ENCODE measurements at regions not wholly inside any gene's neighbourhood (a gene's known extent, or its start where the extent isn't known, plus 50 kb on each side); places are given as distances from the start of the nearest gene placed in this dataset.

DNA sequence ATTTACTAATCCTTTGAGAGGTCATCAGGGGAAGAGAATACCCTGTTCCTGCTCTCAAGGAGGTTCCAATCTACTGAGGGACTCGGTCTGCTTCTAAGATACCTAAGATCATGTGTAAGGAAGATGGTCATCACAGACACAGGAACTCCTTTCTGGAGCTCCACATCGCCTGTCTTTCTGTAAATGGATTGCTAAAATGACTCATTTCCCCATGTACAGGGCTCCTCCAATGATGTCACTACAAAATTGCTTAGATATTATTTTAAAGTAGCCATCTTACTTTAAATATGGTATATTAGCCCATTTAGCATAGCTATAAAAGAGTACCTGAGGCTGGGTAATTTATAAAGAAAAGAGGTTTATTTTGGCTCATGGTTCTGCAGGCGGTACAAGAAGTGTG lies 206.1 kb upstream of the PROK2 start:
- Histone ChIP-seq H3K4me1 (ENCODE audit: control insufficient read depth, low read depth, low read length) (no peaks in the 10 kb centered on the region), H2BK15ac (replicated peaks; ENCODE audit: low read depth) (no peak overlapping the region), H3K9ac (ENCODE audit: low read length) (no peak overlapping the region), H3K23ac (ENCODE audit: low read length) (no peak overlapping the region), H4K5ac (ENCODE audit: low read length) (no peak overlapping the region), H2BK120ac (ENCODE audit: low read depth, low read length) (no peak overlapping the region), H3K4ac (ENCODE audit: low read depth, low read length) (no peak overlapping the region), H3K79me1 (ENCODE audit: low read length) (no peaks in the 10 kb centered on the region), H3K56ac (ENCODE audit: low read length) (no peak overlapping the region), H3K4me2 (ENCODE audit: low read length) (no peak overlapping the region), H2BK5ac (ENCODE audit: low read length) (no peak overlapping the region), H3K27ac (ENCODE audit: low read depth, low read length) (no peak overlapping the region), H3K4me3 (ENCODE audit: low read length) (no peak overlapping the region), H3K79me2 (ENCODE audit: control insufficient read depth, insufficient read depth, low read length) (no peaks in the 10 kb centered on the region), H3K18ac (ENCODE audit: low read length) (no peak overlapping the region), H2AK5ac (ENCODE audit: low read length) (no peak overlapping the region), H3K36me3 (ENCODE audit: control insufficient read depth, insufficient read depth, low read length) (no peaks in the 10 kb centered on the region), H3K27me3 (ENCODE audit: insufficient read depth, low read length, poor library complexity) (no peaks in the 10 kb centered on the region), H4K8ac (ENCODE audit: low read depth, low read length) (no peak overlapping the region)
- DNase-seq = no peak
- no CpG with 5 or more reads among the region's 3 CpGs for WGBS (ENCODE audit: extremely low coverage, insufficient coverage, low lambda C conversion rate)

DNA sequence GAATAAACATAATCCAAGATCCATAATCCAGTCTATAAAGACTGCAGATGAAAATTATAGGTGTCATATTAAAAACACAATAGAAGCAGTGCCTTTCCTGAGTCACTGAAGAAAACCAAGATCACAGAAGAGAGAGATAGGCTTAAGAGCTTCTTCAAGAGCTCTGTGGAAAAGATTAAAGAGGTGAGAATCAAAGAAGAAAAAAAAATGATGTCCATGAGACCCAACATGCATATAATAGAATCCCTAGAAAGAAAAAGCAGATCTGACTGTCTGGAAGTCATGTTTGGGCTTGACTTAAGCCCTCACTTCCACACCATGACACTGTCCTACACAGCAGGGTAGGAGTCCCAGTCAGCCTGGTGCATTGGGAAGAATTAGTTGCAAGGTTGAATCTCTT lies 205.6 kb upstream of the PROK2 start:
- no peaks in the 10 kb centered on the region for H3K36me3 ChIP-seq (ENCODE audit: control insufficient read depth, insufficient read depth, low read length)
- no peak overlapping the region for H3K4me3 ChIP-seq (ENCODE audit: low read length)
- H3K4ac ChIP-seq (ENCODE audit: low read depth, low read length) = no peak overlapping the region
- H3K4me2 ChIP-seq (ENCODE audit: low read length) = no peak overlapping the region
- no peak overlapping the region for H3K23ac ChIP-seq (ENCODE audit: low read length)
- no peak overlapping the region for H2BK120ac ChIP-seq (ENCODE audit: low read depth, low read length)
- no peak overlapping the region for H4K5ac ChIP-seq (ENCODE audit: low read length)
- no peak overlapping the region for H2BK5ac ChIP-seq (ENCODE audit: low read length)
- H3K56ac ChIP-seq (ENCODE audit: low read length) = no peak overlapping the region
- H4K8ac ChIP-seq (ENCODE audit: low read depth, low read length) = no peak overlapping the region
- H3K27ac ChIP-seq (ENCODE audit: low read depth, low read length) = no peak overlapping the region
- H3K18ac ChIP-seq (ENCODE audit: low read length) = no peak overlapping the region
- no peaks in the 10 kb centered on the region for H3K4me1 ChIP-seq (ENCODE audit: control insufficient read depth, low read depth, low read length)
- no peak overlapping the region for H3K9ac ChIP-seq (ENCODE audit: low read length)
- H3K79me1 ChIP-seq (ENCODE audit: low read length) = no peaks in the 10 kb centered on the region
- no peaks in the 10 kb centered on the region for H3K79me2 ChIP-seq (ENCODE audit: control insufficient read depth, insufficient read depth, low read length)
- no peaks in the 10 kb centered on the region for H3K27me3 ChIP-seq (ENCODE audit: insufficient read depth, low read length, poor library complexity)
- H2BK15ac ChIP-seq (replicated peaks; ENCODE audit: low read depth) = no peak overlapping the region
- H2AK5ac ChIP-seq (ENCODE audit: low read length) = no peak overlapping the region
- DNase-seq = no peak

DNA sequence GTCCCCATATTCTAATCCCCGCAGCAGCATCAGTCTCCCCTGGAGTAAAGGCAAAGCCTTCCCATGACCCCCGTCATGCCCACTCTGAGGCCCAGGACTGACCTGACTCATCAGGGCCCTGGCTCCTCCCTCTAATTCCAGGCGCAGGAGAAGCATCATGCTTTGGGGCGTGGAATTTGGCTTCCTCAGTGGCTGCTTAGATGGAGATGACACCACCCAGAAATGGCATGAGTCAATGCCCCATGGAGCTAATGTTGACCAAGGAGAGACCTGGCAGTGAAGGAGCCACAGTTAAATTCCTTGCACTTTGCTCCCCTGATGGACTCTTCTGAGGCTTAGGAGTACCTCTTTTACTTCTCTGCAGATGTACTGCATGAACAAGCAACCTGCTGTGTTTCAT lies 204.2 kb upstream of the PROK2 start:
- no peaks in the 10 kb centered on the region for H3K79me1 ChIP-seq (ENCODE audit: low read length)
- no peak overlapping the region for H2AK5ac ChIP-seq (ENCODE audit: low read length)
- H3K36me3 ChIP-seq (ENCODE audit: control insufficient read depth, insufficient read depth, low read length) = no peaks in the 10 kb centered on the region
- no peaks in the 10 kb centered on the region for H3K27me3 ChIP-seq (ENCODE audit: insufficient read depth, low read length, poor library complexity)
- H3K4me3 ChIP-seq (ENCODE audit: low read length) = no peak overlapping the region
- H3K56ac ChIP-seq (ENCODE audit: low read length) = no peak overlapping the region
- H3K23ac ChIP-seq (ENCODE audit: low read length) = no peak overlapping the region
- no peaks in the 10 kb centered on the region for H3K4me1 ChIP-seq (ENCODE audit: control insufficient read depth, low read depth, low read length)
- H3K18ac ChIP-seq (ENCODE audit: low read length) = no peak overlapping the region
- H4K5ac ChIP-seq (ENCODE audit: low read length) = no peak overlapping the region
- H3K79me2 ChIP-seq (ENCODE audit: control insufficient read depth, insufficient read depth, low read length) = no peaks in the 10 kb centered on the region
- H2BK15ac ChIP-seq (replicated peaks; ENCODE audit: low read depth) = no peak overlapping the region
- H4K8ac ChIP-seq (ENCODE audit: low read depth, low read length) = no peak overlapping the region
- H3K9ac ChIP-seq (ENCODE audit: low read length) = no peak overlapping the region
- peak; percentile 44 for DNase-seq
- no peak overlapping the region for H3K27ac ChIP-seq (ENCODE audit: low read depth, low read length)
- no CpG with 5 or more reads among the region's 4 CpGs for WGBS (ENCODE audit: extremely low coverage, insufficient coverage, low lambda C conversion rate)
- H3K4ac ChIP-seq (ENCODE audit: low read depth, low read length) = no peak overlapping the region
- H2BK120ac ChIP-seq (ENCODE audit: low read depth, low read length) = no peak overlapping the region
- H3K4me2 ChIP-seq (ENCODE audit: low read length) = no peak overlapping the region
- no peak overlapping the region for H2BK5ac ChIP-seq (ENCODE audit: low read length)

DNA sequence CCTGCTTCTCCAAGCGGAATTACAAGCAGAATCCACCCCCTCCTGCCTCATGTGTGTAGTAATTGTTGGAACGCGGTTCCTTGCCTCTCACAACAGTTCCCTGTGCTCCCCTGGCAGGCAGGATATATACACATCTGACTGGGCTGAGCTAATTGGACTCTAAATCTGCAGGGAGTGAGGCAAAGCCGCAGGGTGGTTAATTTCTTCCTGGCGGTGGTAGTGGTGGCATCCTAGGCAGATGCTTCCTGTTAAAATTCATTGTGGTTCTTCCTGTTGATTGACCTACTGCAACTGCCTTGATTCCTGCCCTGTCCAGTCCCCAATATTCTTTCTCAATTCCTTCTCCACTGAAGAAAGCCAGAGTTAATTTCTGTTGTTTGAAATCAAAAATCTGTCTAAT lies 202.9 kb upstream of the PROK2 start:
- Histone ChIP-seq H3K4me2 (ENCODE audit: low read length) (no peak overlapping the region), H4K5ac (ENCODE audit: low read length) (no peak overlapping the region), H2BK5ac (ENCODE audit: low read length) (no peak overlapping the region), H3K4me1 (ENCODE audit: control insufficient read depth, low read depth, low read length) (no peaks in the 10 kb centered on the region), H3K36me3 (ENCODE audit: control insufficient read depth, insufficient read depth, low read length) (no peaks in the 10 kb centered on the region), H2BK15ac (replicated peaks; ENCODE audit: low read depth) (no peak overlapping the region), H3K18ac (ENCODE audit: low read length) (no peak overlapping the region), H3K4me3 (ENCODE audit: low read length) (no peak overlapping the region), H3K56ac (ENCODE audit: low read length) (no peak overlapping the region), H2AK5ac (ENCODE audit: low read length) (no peak overlapping the region), H3K23ac (ENCODE audit: low read length) (no peak overlapping the region), H3K9ac (ENCODE audit: low read length) (no peak overlapping the region), H4K8ac (ENCODE audit: low read depth, low read length) (no peak overlapping the region), H3K4ac (ENCODE audit: low read depth, low read length) (no peak overlapping the region), H3K27ac (ENCODE audit: low read depth, low read length) (no peak overlapping the region), H3K27me3 (ENCODE audit: insufficient read depth, low read length, poor library complexity) (no peaks in the 10 kb centered on the region), H2BK120ac (ENCODE audit: low read depth, low read length) (peak overlapping the region; percentile 31), H3K79me2 (ENCODE audit: control insufficient read depth, insufficient read depth, low read length) (no peaks in the 10 kb centered on the region), H3K79me1 (ENCODE audit: low read length) (no peaks in the 10 kb centered on the region)
- no CpG with 5 or more reads among the region's 5 CpGs for WGBS (ENCODE audit: extremely low coverage, insufficient coverage, low lambda C conversion rate)
- peak; percentile 45 for DNase-seq

DNA sequence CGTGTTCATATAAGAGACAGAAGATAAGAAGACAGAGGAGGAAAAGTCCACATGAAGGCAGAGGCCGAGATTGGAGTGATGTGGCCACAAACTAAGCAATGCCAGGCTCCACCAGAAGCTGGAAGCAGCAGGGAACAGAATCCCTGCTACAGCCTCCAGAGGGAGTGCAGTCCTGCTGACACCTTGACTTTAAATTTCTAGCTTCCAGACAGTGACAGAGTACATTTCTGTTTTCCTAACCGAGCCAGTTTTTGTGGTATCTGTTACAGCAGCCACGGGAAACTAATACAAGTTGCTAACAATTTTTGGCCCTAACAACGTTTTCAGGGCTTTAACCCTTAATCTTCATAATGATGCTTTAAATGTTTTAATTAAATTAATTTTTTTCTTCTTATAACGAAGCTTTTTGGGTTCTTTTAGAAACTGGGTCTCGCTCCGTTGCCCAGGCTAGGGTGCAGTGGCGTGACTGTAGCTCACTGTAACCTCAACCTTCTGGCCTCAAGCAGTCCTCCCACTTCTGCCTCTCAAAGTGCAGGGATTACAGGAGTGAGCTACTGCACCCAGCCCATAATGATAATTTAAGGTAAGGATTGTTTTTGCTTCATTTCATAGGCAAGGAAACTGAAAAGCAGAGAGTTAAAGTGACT lies 202.3 kb upstream of the PROK2 start:
- Histone ChIP-seq H3K23ac (ENCODE audit: low read length) (no peak overlapping the region), H3K27ac (ENCODE audit: low read depth, low read length) (no peak overlapping the region), H3K79me1 (ENCODE audit: low read length) (no peaks in the 10 kb centered on the region), H3K4me1 (ENCODE audit: control insufficient read depth, low read depth, low read length) (no peaks in the 10 kb centered on the region), H2BK15ac (replicated peaks; ENCODE audit: low read depth) (no peak overlapping the region), H4K5ac (ENCODE audit: low read length) (no peak overlapping the region), H2AK5ac (ENCODE audit: low read length) (no peak overlapping the region), H2BK5ac (ENCODE audit: low read length) (no peak overlapping the region), H2BK120ac (ENCODE audit: low read depth, low read length) (no peak overlapping the region), H3K56ac (ENCODE audit: low read length) (no peak overlapping the region), H3K9ac (ENCODE audit: low read length) (no peak overlapping the region), H3K4me2 (ENCODE audit: low read length) (no peak overlapping the region), H4K8ac (ENCODE audit: low read depth, low read length) (no peak overlapping the region), H3K79me2 (ENCODE audit: control insufficient read depth, insufficient read depth, low read length) (no peaks in the 10 kb centered on the region), H3K27me3 (ENCODE audit: insufficient read depth, low read length, poor library complexity) (no peaks in the 10 kb centered on the region), H3K18ac (ENCODE audit: low read length) (no peak overlapping the region), H3K4ac (ENCODE audit: low read depth, low read length) (no peak overlapping the region), H3K36me3 (ENCODE audit: control insufficient read depth, insufficient read depth, low read length) (no peaks in the 10 kb centered on the region), H3K4me3 (ENCODE audit: low read length) (no peak overlapping the region)
- peak; percentile 68 for DNase-seq
- no CpG with 5 or more reads among the region's 9 CpGs for WGBS (ENCODE audit: extremely low coverage, insufficient coverage, low lambda C conversion rate)

DNA sequence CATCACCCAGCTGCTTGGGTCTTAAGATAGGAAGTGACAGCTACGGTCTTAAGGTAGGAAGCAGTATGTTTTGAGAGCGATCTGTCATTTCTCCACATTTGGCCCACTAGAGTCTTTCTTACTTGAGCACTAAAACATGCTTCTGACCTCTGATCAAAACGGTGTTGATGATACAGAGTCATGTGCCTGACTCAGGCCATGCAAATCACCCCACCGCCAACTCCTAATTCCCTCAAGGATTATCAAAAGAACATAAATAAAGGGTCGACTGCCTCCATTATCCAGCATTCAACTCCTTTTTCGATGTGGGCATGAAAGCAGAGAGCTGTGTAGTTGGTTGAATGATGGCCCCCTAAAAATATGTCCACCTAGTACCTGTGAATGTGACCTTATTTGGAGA lies 201.7 kb upstream of the PROK2 start:
- no peak overlapping the region for H3K9ac ChIP-seq (ENCODE audit: low read length)
- H3K27ac ChIP-seq (ENCODE audit: low read depth, low read length) = no peak overlapping the region
- H3K79me2 ChIP-seq (ENCODE audit: control insufficient read depth, insufficient read depth, low read length) = no peaks in the 10 kb centered on the region
- no peak overlapping the region for H3K4ac ChIP-seq (ENCODE audit: low read depth, low read length)
- H3K79me1 ChIP-seq (ENCODE audit: low read length) = no peaks in the 10 kb centered on the region
- no peaks in the 10 kb centered on the region for H3K27me3 ChIP-seq (ENCODE audit: insufficient read depth, low read length, poor library complexity)
- no peak overlapping the region for H2BK120ac ChIP-seq (ENCODE audit: low read depth, low read length)
- H4K5ac ChIP-seq (ENCODE audit: low read length) = no peak overlapping the region
- no peak overlapping the region for H3K4me2 ChIP-seq (ENCODE audit: low read length)
- H2AK5ac ChIP-seq (ENCODE audit: low read length) = no peak overlapping the region
- no peak overlapping the region for H3K23ac ChIP-seq (ENCODE audit: low read length)
- no peak overlapping the region for H3K4me3 ChIP-seq (ENCODE audit: low read length)
- no peaks in the 10 kb centered on the region for H3K36me3 ChIP-seq (ENCODE audit: control insufficient read depth, insufficient read depth, low read length)
- no peak overlapping the region for H3K56ac ChIP-seq (ENCODE audit: low read length)
- no peak overlapping the region for H2BK5ac ChIP-seq (ENCODE audit: low read length)
- no peak overlapping the region for H2BK15ac ChIP-seq (replicated peaks; ENCODE audit: low read depth)
- H3K18ac ChIP-seq (ENCODE audit: low read length) = no peak overlapping the region
- H4K8ac ChIP-seq (ENCODE audit: low read depth, low read length) = no peak overlapping the region
- H3K4me1 ChIP-seq (ENCODE audit: control insufficient read depth, low read depth, low read length) = no peaks in the 10 kb centered on the region
- WGBS (ENCODE audit: extremely low coverage, insufficient coverage, low lambda C conversion rate) = no CpG with 5 or more reads among the region's 6 CpGs
- DNase-seq = no peak

Data from mesendoderm (in vitro differentiated cells).